Adrenal gland (tissue), 9 donors: ENCODE measurements at regions not wholly inside any gene's neighbourhood (a gene's known extent, or its start where the extent isn't known, plus 50 kb on each side); places are given as distances from the start of the nearest gene placed in this dataset.
A peak's percentile ranks its signal among the peaks of the same experiment; 100 is the strongest.
"Not testable (repeated sequence)": the region's sequence is repeated elsewhere in the genome, so short reads cannot be mapped to it uniquely, and the experiment has no call there.

Source experiments
- DNase-seq, 7 donors: peaks; one replicate each; pipeline ENCODE4 v3.0.0-alpha.2; 2019 to 2020
- H3K27ac ChIP-seq, 5 donors: fragments of 200-600 bp; sonication (generic) in 4 of 5; 1 replicate in 3 of 5; 2 replicates in 2 of 5; pipeline versions ENCODE4 v1.5.1 to v1.8.0; 2016 to 2020; ENCODE audit warnings: mild to moderate bottlenecking in 1 of 5
- H3K27me3 ChIP-seq: fragments of 200-600 bp; 2 replicates; pipeline ENCODE4 v1.8.0; 2021
- H3K36me3 ChIP-seq, 2 donors: fragments of 200-600 bp; replicated peaks in 1 of 2; 1 replicate in 1 of 2; 2 replicates in 1 of 2; pipeline versions ENCODE4 v1.5.1 to v1.8.0; 2018 to 2022
- H3K4me1 ChIP-seq, 2 donors: fragments of 200-600 bp; replicated peaks in 1 of 2; 1 replicate in 1 of 2; 2 replicates in 1 of 2; pipeline versions ENCODE4 v1.5.1 to v1.8.0; 2018 to 2021
- H3K4me3 ChIP-seq, 4 donors: fragments of 200-600 bp; sonication (generic) in 3 of 4; one replicate each; pipeline ENCODE4 v1.5.1; 2016 to 2018
- H3K9me3 ChIP-seq, 3 donors: fragments of 200-600 bp; sonication (generic) in 1 of 3; replicated peaks in 1 of 3; 1 replicate in 2 of 3; 2 replicates in 1 of 3; pipeline versions ENCODE4 v1.5.1 to v1.8.0; 2016 to 2021
- CTCF ChIP-seq, 6 experiments: fragments of 450-650 bp in 4 of 6; fragments of 200-600 bp in 2 of 6; sonication (generic) in 1 of 6; IDR thresholded peaks; 1 replicate in 5 of 6; 2 replicates in 1 of 6; pipeline versions ENCODE4 v1.5.1 to v1.8.0; 2016 to 2021; ENCODE audit warnings: antibody characterized with exemption in 6 of 6, mild to moderate bottlenecking in 2 of 6, moderate library complexity in 1 of 6
- POLR2A ChIP-seq, 2 donors: fragments of 450-650 bp; IDR thresholded peaks; one replicate each; pipeline ENCODE4 v1.6.1; 2017; ENCODE audit warnings: antibody characterized with exemption in 2 of 2, mild to moderate bottlenecking in 2 of 2, moderate library complexity in 1 of 2
- WGBS, 4 donors: extraction: QIAGEN DNeasy Blood & Tissue Kit in 2 of 4; methylation state at CpG; one replicate each; pipeline versions ENCODE4 v1.1.5 to v1.1.7; 2013 to 2017; 5-methylcytosine and 5-hydroxymethylcytosine counted together
- intact Hi-C, 2 donors: fragments of 100-400 bp; cut with DNase I; formaldehyde crosslinking; loops; one replicate each; pipeline versions ENCODE4 v1.14.1 to v1.15.0; 2022 to 2023
- donor health status: healthy with polysubstance abuse.
- donor health status: Bipolar disorder and iron deficiency.
- donor health status: DM: yes; HTN: yes; CAD: no.
- donor health status: DM: no; HTN: no; CAD: no.
- donor health status: DM: no; HTN: no; CAD: no.

GRCh38 chr10:30704026-30704600, 74.6 kb upstream of the LYZL2 start:
- Histone ChIP-seq H3K9me3 (no peaks in the 10 kb centered on the region), H3K4me1 (no peaks in the 10 kb centered on the region), H3K36me3 (no peaks in the 10 kb centered on the region), H3K27me3 (no peaks in the 10 kb centered on the region), H3K4me3 (no peak overlapping the region), H3K27ac (no peak overlapping the region)
- 74 to 86% (median 81%) methylated on average over 9 to 11 of the region's 11 CpGs for WGBS, 4 donors
- TF ChIP-seq POLR2A (IDR thresholded peaks at IDR 0.05) (no peak), CTCF (IDR thresholded peaks at IDR 0.05) (no peak)
- no peak for DNase-seq
- intact Hi-C loops, result no loop called here

GRCh38 chr10:30703446-30703845, 73.9 kb upstream of the LYZL2 start:
- H3K27ac ChIP-seq, intact Hi-C loops, DNase-seq, H3K36me3 ChIP-seq, H3K4me1 ChIP-seq, H3K27me3 ChIP-seq, H3K9me3 ChIP-seq, H3K4me3 ChIP-seq: not testable (repeated sequence)
- WGBS, 4 donors, result 79 to 87% (median 84%) methylated on average over 7 of the region's 7 CpGs

GRCh38 chr10:30702860-30703259, 73.3 kb upstream of the LYZL2 start:
- Histone ChIP-seq H3K27ac (no peak overlapping the region), H3K27me3 (no peaks in the 10 kb centered on the region), H3K4me3 (no peak overlapping the region), H3K36me3 (no peaks in the 10 kb centered on the region), H3K4me1 (no peaks in the 10 kb centered on the region), H3K9me3 (no peaks in the 10 kb centered on the region)
- intact Hi-C loops, result no loop called here
- no peak for DNase-seq
- 51 to 64% (median 62%) methylated on average over 5 of the region's 5 CpGs for WGBS, 4 donors
- no peak for TF ChIP-seq CTCF (IDR thresholded peaks at IDR 0.05)
- no peak for TF ChIP-seq POLR2A (IDR thresholded peaks at IDR 0.05)

- peak overlapping the region in 1 of 5 donors; percentile 20 for H3K27ac ChIP-seq
These were observed 72.1 kb upstream of the LYZL2 start for GRCh38 chr10:30701451-30702173.

More at GRCh38 chr10:30701451-30702173, 72.1 kb upstream of the LYZL2 start:
- WGBS, 4 donors, result 55 to 62% (median 58%) methylated on average over 13 of the region's 13 CpGs
- H3K27me3 ChIP-seq, result no peaks in the 10 kb centered on the region
- peak in 3 of 7 donors; percentile 12 to 60 (median 31) for DNase-seq
- intact Hi-C loops, result no loop called here
- TF ChIP-seq POLR2A (IDR thresholded peaks at IDR 0.05) (no peak), CTCF (IDR thresholded peaks at IDR 0.05) (no peak)
- no peaks in the 10 kb centered on the region for H3K9me3 ChIP-seq
- H3K4me3 ChIP-seq, result no peak overlapping the region
- no peaks in the 10 kb centered on the region for H3K4me1 ChIP-seq
- no peaks in the 10 kb centered on the region for H3K36me3 ChIP-seq
